ENCODE measurements at regions not wholly inside any gene's neighbourhood (a gene's known extent, or its start where the extent isn't known, plus 50 kb on each side); places are given as distances from the start of the nearest gene placed in this dataset.

- no peak overlapping the region for H2AFZ ChIP-seq (ENCODE audit: insufficient read depth, low read length, poor library complexity)
- H3K23ac ChIP-seq (ENCODE audit: low read length): no peak overlapping the region
- H3K36me3 ChIP-seq (ENCODE audit: control insufficient read depth in 1 of 2, insufficient read depth in 2 of 2, low read length in 2 of 2): no peaks in the 10 kb centered on the region
- DNase-seq: no peak
- H3K79me2 ChIP-seq (ENCODE audit: control insufficient read depth, insufficient read depth, low read length, poor library complexity): no peaks in the 10 kb centered on the region
- no peak overlapping the region for H4K12ac ChIP-seq (ENCODE audit: low read depth, low read length)
- H3K9ac ChIP-seq (ENCODE audit: low read length): no peak overlapping the region
- no peaks in the 10 kb centered on the region for H3K79me1 ChIP-seq (ENCODE audit: low read length)
- no peak overlapping the region for H4K8ac ChIP-seq (ENCODE audit: low read depth, low read length)
- no peak overlapping the region for H3K18ac ChIP-seq (ENCODE audit: low read length)
- H2BK120ac ChIP-seq (ENCODE audit: insufficient read depth, low read length, poor library complexity): no peak overlapping the region
- H3K9me3 ChIP-seq (ENCODE audit: insufficient read depth, low read depth, low read length): peaks cover 6% of the 10 kb centered on the region
- H4K91ac ChIP-seq (ENCODE audit: low read depth, low read length): no peak overlapping the region
- no peak overlapping the region for H2AK5ac ChIP-seq (ENCODE audit: low read length)
- no peaks in the 10 kb centered on the region for H3K4me1 ChIP-seq (ENCODE audit: control insufficient read depth in 1 of 2, insufficient read depth in 2 of 2, low read length in 2 of 2)
- H3K27ac ChIP-seq (ENCODE audit: low read depth, low read length): no peak overlapping the region
- H3K27me3 ChIP-seq (ENCODE audit: insufficient read depth, low read length): no peaks in the 10 kb centered on the region
- H3K4me3 ChIP-seq (ENCODE audit: low read depth, low read length): no peak overlapping the region
- H2BK12ac ChIP-seq (ENCODE audit: low read length): no peak overlapping the region
- no peak overlapping the region for H3K4ac ChIP-seq (ENCODE audit: low read depth, low read length)
- H3K4me2 ChIP-seq (ENCODE audit: low read length): no peak overlapping the region
- H2BK5ac ChIP-seq (ENCODE audit: low read depth, low read length, poor library complexity): no peak overlapping the region
- no peak overlapping the region for H3K14ac ChIP-seq (ENCODE audit: low read length)
Measured at GRCh38 chr4:11323771-11324170, 104.9 kb downstream of the HS3ST1 start.

GRCh38 chr4:11313157-11313943 is 115.3 kb downstream of the HS3ST1 start:
- no peak overlapping the region for H2BK12ac ChIP-seq (ENCODE audit: low read length)
- WGBS (ENCODE audit: extremely low coverage, insufficient coverage, insufficient read length): no CpG with 5 or more reads among the region's 6 CpGs
- no peak overlapping the region for H3K27ac ChIP-seq (ENCODE audit: low read depth, low read length)
- no peak for DNase-seq
- no peaks in the 10 kb centered on the region for H3K4me1 ChIP-seq (ENCODE audit: control insufficient read depth in 1 of 2, insufficient read depth in 2 of 2, low read length in 2 of 2)
- H3K9me3 ChIP-seq (ENCODE audit: insufficient read depth, low read depth, low read length): peaks cover 3% of the 10 kb centered on the region
- no peak overlapping the region for H2BK5ac ChIP-seq (ENCODE audit: low read depth, low read length, poor library complexity)
- no peaks in the 10 kb centered on the region for H3K79me2 ChIP-seq (ENCODE audit: control insufficient read depth, insufficient read depth, low read length, poor library complexity)
- H3K4me3 ChIP-seq (ENCODE audit: low read depth, low read length): no peak overlapping the region
- no peak overlapping the region for H3K4me2 ChIP-seq (ENCODE audit: low read length)
- H4K12ac ChIP-seq (ENCODE audit: low read depth, low read length): no peak overlapping the region
- no peak overlapping the region for H2BK120ac ChIP-seq (ENCODE audit: insufficient read depth, low read length, poor library complexity)
- H4K8ac ChIP-seq (ENCODE audit: low read depth, low read length): no peak overlapping the region
- no peaks in the 10 kb centered on the region for H3K27me3 ChIP-seq (ENCODE audit: insufficient read depth, low read length)
- no peak overlapping the region for H3K23ac ChIP-seq (ENCODE audit: low read length)
- H3K18ac ChIP-seq (ENCODE audit: low read length): no peak overlapping the region
- no peak overlapping the region for H3K14ac ChIP-seq (ENCODE audit: low read length)
- H2AFZ ChIP-seq (ENCODE audit: insufficient read depth, low read length, poor library complexity): no peak overlapping the region
- H3K79me1 ChIP-seq (ENCODE audit: low read length): no peaks in the 10 kb centered on the region
- no peak overlapping the region for H3K4ac ChIP-seq (ENCODE audit: low read depth, low read length)
- no peak overlapping the region for H3K9ac ChIP-seq (ENCODE audit: low read length)
- H4K91ac ChIP-seq (ENCODE audit: low read depth, low read length): no peak overlapping the region
- H2AK5ac ChIP-seq (ENCODE audit: low read length): no peak overlapping the region
- H3K36me3 ChIP-seq (ENCODE audit: control insufficient read depth in 1 of 2, insufficient read depth in 2 of 2, low read length in 2 of 2): peaks cover 0 to 3% of the 10 kb centered on the region in 2 experiments

GRCh38 chr4:11312389-11312788 is 116.3 kb downstream of the HS3ST1 start:
- no peak overlapping the region for H2BK12ac ChIP-seq (ENCODE audit: low read length)
- H3K79me2 ChIP-seq (ENCODE audit: control insufficient read depth, insufficient read depth, low read length, poor library complexity): no peaks in the 10 kb centered on the region
- H3K4me2 ChIP-seq (ENCODE audit: low read length): no peak overlapping the region
- no peak overlapping the region for H2BK5ac ChIP-seq (ENCODE audit: low read depth, low read length, poor library complexity)
- H4K12ac ChIP-seq (ENCODE audit: low read depth, low read length): no peak overlapping the region
- H4K8ac ChIP-seq (ENCODE audit: low read depth, low read length): no peak overlapping the region
- H4K91ac ChIP-seq (ENCODE audit: low read depth, low read length): no peak overlapping the region
- no peak overlapping the region for H2AK5ac ChIP-seq (ENCODE audit: low read length)
- H3K4me3 ChIP-seq (ENCODE audit: low read depth, low read length): no peak overlapping the region
- DNase-seq: peak in 1 of 2 donors; percentile 33
- no peak overlapping the region for H3K23ac ChIP-seq (ENCODE audit: low read length)
- H3K27ac ChIP-seq (ENCODE audit: low read depth, low read length): no peak overlapping the region
- H3K4ac ChIP-seq (ENCODE audit: low read depth, low read length): no peak overlapping the region
- H3K79me1 ChIP-seq (ENCODE audit: low read length): no peaks in the 10 kb centered on the region
- H2AFZ ChIP-seq (ENCODE audit: insufficient read depth, low read length, poor library complexity): no peak overlapping the region
- H3K14ac ChIP-seq (ENCODE audit: low read length): no peak overlapping the region
- no peaks in the 10 kb centered on the region for H3K4me1 ChIP-seq (ENCODE audit: control insufficient read depth in 1 of 2, insufficient read depth in 2 of 2, low read length in 2 of 2)
- peaks cover 0 to 3% of the 10 kb centered on the region in 2 experiments for H3K36me3 ChIP-seq (ENCODE audit: control insufficient read depth in 1 of 2, insufficient read depth in 2 of 2, low read length in 2 of 2)
- H3K9me3 ChIP-seq (ENCODE audit: insufficient read depth, low read depth, low read length): peaks cover 5% of the 10 kb centered on the region
- H2BK120ac ChIP-seq (ENCODE audit: insufficient read depth, low read length, poor library complexity): no peak overlapping the region
- H3K27me3 ChIP-seq (ENCODE audit: insufficient read depth, low read length): no peaks in the 10 kb centered on the region
- H3K18ac ChIP-seq (ENCODE audit: low read length): no peak overlapping the region
- H3K9ac ChIP-seq (ENCODE audit: low read length): no peak overlapping the region

GRCh38 chr4:11301075-11301660 is 127.5 kb downstream of the HS3ST1 start:
- Histone ChIP-seq H3K27me3 (ENCODE audit: insufficient read depth, low read length) (no peaks in the 10 kb centered on the region), H2AFZ (ENCODE audit: insufficient read depth, low read length, poor library complexity) (no peak overlapping the region), H4K8ac (ENCODE audit: low read depth, low read length) (no peak overlapping the region), H2BK120ac (ENCODE audit: insufficient read depth, low read length, poor library complexity) (no peak overlapping the region), H3K4me1 (ENCODE audit: control insufficient read depth in 1 of 2, insufficient read depth in 2 of 2, low read length in 2 of 2) (peaks cover 3 to 4% of the 10 kb centered on the region in 2 experiments), H2AK5ac (ENCODE audit: low read length) (no peak overlapping the region), H3K36me3 (ENCODE audit: control insufficient read depth in 1 of 2, insufficient read depth in 2 of 2, low read length in 2 of 2) (no peaks in the 10 kb centered on the region), H3K9ac (ENCODE audit: low read length) (no peak overlapping the region), H3K18ac (ENCODE audit: low read length) (no peak overlapping the region), H3K27ac (ENCODE audit: low read depth, low read length) (no peak overlapping the region), H3K4me2 (ENCODE audit: low read length) (no peak overlapping the region), H2BK5ac (ENCODE audit: low read depth, low read length, poor library complexity) (no peak overlapping the region), H3K4ac (ENCODE audit: low read depth, low read length) (no peak overlapping the region), H3K79me2 (ENCODE audit: control insufficient read depth, insufficient read depth, low read length, poor library complexity) (no peaks in the 10 kb centered on the region), H3K23ac (ENCODE audit: low read length) (no peak overlapping the region), H3K9me3 (ENCODE audit: insufficient read depth, low read depth, low read length) (no peaks in the 10 kb centered on the region), H3K4me3 (ENCODE audit: low read depth, low read length) (no peak overlapping the region), H4K12ac (ENCODE audit: low read depth, low read length) (no peak overlapping the region), H2BK12ac (ENCODE audit: low read length) (no peak overlapping the region), H3K14ac (ENCODE audit: low read length) (no peak overlapping the region), H3K79me1 (ENCODE audit: low read length) (no peaks in the 10 kb centered on the region), H4K91ac (ENCODE audit: low read depth, low read length) (no peak overlapping the region)
- DNase-seq: peak; percentile 78 to 84
- no CpG with 5 or more reads among the region's 4 CpGs for WGBS (ENCODE audit: extremely low coverage, insufficient coverage, insufficient read length)
